ENCODE measurements at regions not wholly inside any gene's neighbourhood (a gene's known extent, or its start where the extent isn't known, plus 50 kb on each side); places are given as distances from the start of the nearest gene placed in this dataset.

GRCh38 chr9:88801214-88801796, 190.0 kb upstream of the S1PR3 start:
- H3K4me3 ChIP-seq: no peak overlapping the region
- H3K27ac ChIP-seq: peak overlapping the region in 1 of 2 donors; percentile 32
- H3K27me3 ChIP-seq: no peaks in the 10 kb centered on the region
- H3K9me3 ChIP-seq: no peaks in the 10 kb centered on the region
- no peak for TF ChIP-seq CTCF (IDR thresholded peaks at IDR 0.05)
- no peak for DNase-seq (ENCODE audit: low spot score)
- no peaks in the 10 kb centered on the region for H3K36me3 ChIP-seq
- H3K4me1 ChIP-seq: peaks cover 0 to 20% of the 10 kb centered on the region in 2 donors

GRCh38 chr9:88802533-88802932, 188.7 kb upstream of the S1PR3 start:
- no peaks in the 10 kb centered on the region for H3K36me3 ChIP-seq

GRCh38 chr9:88803546-88804253, 187.6 kb upstream of the S1PR3 start:
- Histone ChIP-seq H3K27ac (no peak overlapping the region), H3K27me3 (no peaks in the 10 kb centered on the region), H3K36me3 (no peaks in the 10 kb centered on the region), H3K4me3 (no peak overlapping the region), H3K9me3 (no peaks in the 10 kb centered on the region), H3K4me1 (peaks cover 0 to 29% of the 10 kb centered on the region in 2 donors)
- no peak for TF ChIP-seq CTCF (IDR thresholded peaks at IDR 0.05)
- no peak for DNase-seq (ENCODE audit: low spot score)

More at GRCh38 chr9:88802533-88802932, 188.7 kb upstream of the S1PR3 start:
- H3K4me3 ChIP-seq: no peak overlapping the region
- no peak for DNase-seq (ENCODE audit: low spot score)
- H3K27me3 ChIP-seq: no peaks in the 10 kb centered on the region
- H3K9me3 ChIP-seq: no peaks in the 10 kb centered on the region
- H3K27ac ChIP-seq: no peak overlapping the region
- H3K4me1 ChIP-seq: peaks cover 0 to 21% of the 10 kb centered on the region in 2 donors
- TF ChIP-seq CTCF (IDR thresholded peaks at IDR 0.05): no peak

GRCh38 chr9:88804254-88804596, 187.0 kb upstream of the S1PR3 start:
- Histone ChIP-seq H3K27me3 (no peaks in the 10 kb centered on the region), H3K36me3 (no peaks in the 10 kb centered on the region), H3K27ac (no peak overlapping the region), H3K4me1 (peaks cover 0 to 29% of the 10 kb centered on the region in 2 donors), H3K4me3 (no peak overlapping the region), H3K9me3 (no peaks in the 10 kb centered on the region)
- DNase-seq (ENCODE audit: low spot score): no peak
- TF ChIP-seq CTCF (IDR thresholded peaks at IDR 0.05): no peak

GRCh38 chr9:88805217-88805943, 185.9 kb upstream of the S1PR3 start:
- no peak for TF ChIP-seq CTCF (IDR thresholded peaks at IDR 0.05)
- DNase-seq (ENCODE audit: low spot score): no peak
- Histone ChIP-seq H3K4me3 (no peak overlapping the region), H3K36me3 (no peaks in the 10 kb centered on the region), H3K9me3 (no peaks in the 10 kb centered on the region), H3K27ac (peak overlapping the region; percentile 46 to 77), H3K4me1 (peaks cover 0 to 30% of the 10 kb centered on the region in 2 donors), H3K27me3 (no peaks in the 10 kb centered on the region)
